UCSD-AML1 (cell line): ENCODE measurements at regions not wholly inside any gene's neighbourhood (a gene's known extent, or its start where the extent isn't known, plus 50 kb on each side); places are given as distances from the start of the nearest gene placed in this dataset.

Experiments used
- DNase-seq: peaks from one replicate; lab custom pipeline; 2025; ENCODE audit not compliant: unreplicated experiment; lab: John Stamatoyannopoulos, UW

DNA sequence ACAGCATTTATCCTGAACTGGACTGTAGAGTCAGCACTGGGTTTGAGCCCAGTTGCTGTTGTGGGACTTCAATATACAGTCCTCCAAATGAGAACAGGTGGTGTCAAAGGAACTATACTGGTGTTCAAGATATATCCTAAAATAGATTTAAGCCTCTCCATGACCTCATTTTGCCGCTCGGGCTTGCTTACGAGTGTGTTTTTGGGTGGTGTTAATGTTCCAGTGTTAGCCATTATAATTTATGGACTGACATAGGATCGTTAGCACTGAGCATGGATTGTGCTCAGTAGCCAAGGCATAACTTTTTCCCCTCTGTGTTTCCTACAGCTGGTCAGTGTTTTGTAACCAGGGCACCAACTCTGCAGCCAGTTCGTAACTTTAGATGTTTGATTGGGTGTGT lies 306.6 kb downstream of the SPATA31D1 start:
- DNase-seq = no peak

DNA sequence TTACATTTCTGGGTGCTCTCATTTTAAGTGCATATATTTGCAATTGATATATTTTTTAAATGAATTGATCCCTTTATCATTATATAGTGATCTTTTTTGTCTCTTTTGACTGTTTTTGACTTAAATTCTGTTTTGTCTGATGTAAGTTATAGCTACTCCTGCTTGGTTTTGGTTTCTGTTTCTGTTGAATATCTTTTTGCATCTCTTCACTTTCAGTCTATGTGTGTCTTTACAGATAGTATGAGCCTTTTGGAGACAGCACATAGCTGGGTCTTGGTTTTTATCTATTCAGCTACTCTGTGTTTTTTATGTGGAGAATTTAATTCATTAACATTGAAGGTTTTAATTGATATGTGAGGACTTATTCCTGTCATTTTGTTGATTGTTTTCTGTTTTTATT lies 311.3 kb downstream of the SPATA31D1 start:
- DNase-seq = no peak

DNA sequence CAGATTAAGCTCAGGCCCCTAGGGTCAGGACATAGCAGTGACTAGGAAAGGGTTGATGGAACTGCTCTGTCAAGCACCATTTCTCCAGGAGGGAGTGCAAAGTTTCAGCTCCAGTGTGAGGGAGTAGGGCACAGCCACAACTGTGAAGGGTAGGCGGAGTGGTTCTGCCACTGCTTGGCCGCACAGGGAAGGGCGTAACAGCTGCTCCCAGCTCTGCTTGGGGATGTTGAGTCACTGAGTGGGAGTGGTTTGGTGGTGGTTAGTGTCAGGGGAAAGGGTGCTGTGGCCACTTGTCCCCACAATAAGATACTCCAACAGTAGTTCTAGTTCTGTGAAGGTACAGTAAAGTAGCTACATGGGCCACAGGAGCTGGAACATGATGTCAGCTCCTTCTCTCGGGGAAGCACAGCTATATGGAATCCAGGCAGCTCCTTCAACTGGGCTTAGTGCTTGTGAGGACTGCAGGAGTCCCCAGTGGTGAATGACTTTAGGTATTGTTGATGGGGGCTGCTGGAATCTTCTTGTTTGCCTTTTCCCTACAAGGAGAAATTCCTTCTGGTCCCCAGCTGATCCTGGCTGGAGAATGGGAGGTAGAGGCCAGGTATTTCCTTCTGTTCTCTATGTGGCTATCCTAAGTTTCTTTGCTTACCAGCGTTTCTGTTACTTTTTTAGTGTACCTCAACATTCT lies 314.5 kb downstream of the SPATA31D1 start:
- no peak for DNase-seq

DNA sequence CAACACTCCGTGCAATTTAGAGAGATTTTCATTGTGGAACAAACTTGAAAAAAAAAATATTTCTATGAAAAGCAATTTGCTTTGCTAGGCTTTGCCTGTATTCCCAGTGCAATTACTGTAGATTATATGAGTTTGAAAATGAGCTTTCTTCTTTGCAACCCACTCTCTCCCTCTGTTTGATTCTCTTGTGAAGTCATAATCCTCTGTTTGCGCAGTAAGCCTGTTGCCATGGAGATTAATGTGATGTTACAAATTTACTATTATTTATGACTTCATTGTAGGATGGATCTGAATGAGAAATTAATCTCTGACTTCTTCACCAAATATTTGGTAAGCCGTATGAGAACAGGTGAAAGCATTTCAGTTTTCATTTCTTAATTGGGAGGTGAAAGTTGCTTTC lies 320.3 kb downstream of the SPATA31D1 start:
- DNase-seq = no peak

DNA sequence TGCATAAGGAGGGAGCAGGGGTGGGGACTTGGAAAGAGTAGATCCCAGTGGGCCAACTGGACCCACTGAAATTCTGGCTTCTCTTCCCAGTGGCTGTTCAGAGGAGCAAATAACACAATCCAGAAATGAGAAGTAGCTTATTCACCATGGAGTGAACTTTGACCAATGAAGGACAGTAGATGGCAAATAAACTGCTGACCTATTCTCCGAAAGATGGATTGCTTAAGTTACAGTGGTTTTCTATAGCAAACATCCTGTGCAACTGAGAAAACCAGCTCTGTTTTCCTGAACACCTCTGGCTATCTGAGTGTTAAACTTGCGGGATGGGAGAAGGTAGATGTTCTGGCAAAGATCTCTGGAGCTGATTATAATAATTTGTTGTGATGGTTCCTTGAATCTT lies 325.1 kb downstream of the SPATA31D1 start:
- DNase-seq = no peak

DNA sequence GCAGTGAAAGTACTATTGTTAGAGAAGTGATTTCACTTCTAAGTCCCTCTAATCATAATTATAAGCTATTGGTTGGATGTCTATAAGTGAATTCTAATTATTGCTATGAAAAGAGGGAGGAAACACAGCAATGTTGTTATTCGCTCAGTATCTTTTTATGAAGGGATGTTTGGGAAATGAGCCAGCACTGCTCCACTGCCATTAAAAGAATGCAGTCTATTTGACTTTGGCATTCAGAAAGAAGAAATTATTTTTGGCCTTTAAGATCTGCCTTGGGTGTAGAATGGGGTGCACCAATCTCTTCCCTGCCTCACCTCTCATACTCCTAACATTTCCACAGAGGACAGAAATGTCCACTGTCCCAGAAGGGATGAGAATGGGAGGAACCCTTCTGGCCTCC lies 332.0 kb downstream of the SPATA31D1 start:
- DNase-seq = no peak

DNA sequence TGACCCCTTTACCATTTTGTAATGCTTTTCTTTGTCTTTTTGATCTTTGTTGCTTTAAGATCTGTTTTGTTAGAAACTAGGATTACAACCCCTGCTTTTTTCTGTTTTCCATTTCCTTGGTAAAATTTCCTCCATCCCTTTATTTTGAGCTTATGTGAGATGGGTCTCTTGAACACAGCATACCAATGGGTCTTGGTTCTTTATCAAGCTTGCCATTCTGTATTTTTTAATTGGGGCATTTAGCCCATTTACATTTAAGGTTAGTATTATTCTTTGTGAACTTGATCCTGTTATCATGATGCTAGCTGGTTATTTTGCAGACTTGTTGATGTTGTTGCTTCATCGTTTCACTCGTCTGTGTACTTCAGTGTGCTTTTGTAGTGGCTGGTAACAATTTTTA lies 337.3 kb downstream of the SPATA31D1 start:
- no peak for DNase-seq

GRCh38 chr9:82327641-82328040 lies 339.1 kb downstream of the SPATA31D1 start:
- no peak for DNase-seq

DNA sequence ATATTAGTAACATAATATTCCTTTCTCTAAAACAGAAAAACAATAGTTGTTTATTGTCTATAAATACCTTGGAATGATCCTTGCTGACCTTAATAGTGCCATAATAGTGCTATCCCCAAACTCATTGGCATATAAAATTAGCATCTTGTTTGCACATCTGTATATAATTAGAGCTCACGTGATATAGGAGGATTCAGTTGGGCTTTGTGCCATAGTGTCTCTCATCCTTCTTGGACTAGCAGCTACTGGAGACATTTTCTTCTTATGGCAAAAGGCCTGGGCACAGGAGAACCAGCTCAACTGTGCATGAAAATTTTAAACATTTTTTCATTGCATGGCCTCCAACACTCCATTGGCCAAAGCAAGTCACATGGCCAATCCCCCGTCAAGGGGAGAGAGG lies 342.5 kb downstream of the SPATA31D1 start:
- no peak for DNase-seq

DNA sequence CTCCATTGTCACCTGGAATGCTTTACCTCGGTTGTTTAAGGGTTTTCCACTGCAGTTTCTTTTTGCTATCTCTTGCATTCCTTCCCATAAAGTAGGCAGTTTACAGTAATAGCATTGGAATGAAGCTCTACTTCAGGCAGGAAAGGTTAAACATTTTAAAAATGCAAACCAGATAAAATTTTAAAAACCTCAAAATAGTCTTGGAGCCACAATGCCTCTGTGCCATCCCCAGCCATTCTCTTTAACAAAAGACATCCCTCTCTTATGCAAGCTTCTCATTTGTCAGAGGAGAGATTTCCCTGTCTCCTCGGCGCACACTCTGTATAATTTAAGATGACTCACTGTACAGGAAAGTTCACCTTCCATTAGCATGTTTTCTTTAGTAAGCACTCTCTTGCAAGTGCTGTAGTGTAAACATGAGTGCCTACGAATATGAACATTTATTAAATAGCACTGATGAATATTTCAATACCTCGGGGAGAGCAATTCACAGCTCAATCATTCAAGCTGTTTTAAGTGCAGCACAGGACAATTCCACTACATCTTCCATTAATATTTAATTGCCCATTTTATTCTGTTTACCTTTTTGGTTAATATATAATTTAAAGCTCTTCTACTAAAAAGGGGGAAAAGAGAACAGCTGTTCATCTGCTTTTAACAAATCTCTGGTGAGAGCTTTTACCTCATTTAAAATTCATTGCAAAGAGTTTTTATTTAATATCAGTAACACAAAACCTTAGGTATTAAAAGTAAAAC lies 343.6 kb downstream of the SPATA31D1 start:
- DNase-seq = no peak

GRCh38 chr9:82332774-82333152 lies 344.2 kb downstream of the SPATA31D1 start:
- no peak for DNase-seq

DNA sequence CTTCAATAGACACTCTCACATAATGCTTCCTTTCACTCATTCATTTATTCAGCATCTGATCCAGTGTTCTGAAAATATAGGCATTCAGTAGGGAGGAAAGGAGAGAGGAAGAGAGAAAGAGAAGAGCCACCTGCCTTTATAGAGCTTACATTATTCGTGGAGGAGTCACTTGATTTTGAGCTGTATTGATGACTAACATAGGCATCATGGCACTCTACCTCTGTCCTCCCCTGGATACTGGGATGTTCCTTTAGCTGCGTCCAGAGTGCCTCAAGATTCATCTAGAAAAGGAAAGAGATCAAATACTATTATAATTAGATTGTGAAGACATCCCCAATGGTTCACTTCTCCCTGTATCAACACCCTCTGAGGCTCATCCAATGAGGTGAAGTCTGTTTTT lies 345.1 kb downstream of the SPATA31D1 start:
- DNase-seq = no peak

- no peak for DNase-seq
These were observed 345.7 kb downstream of the SPATA31D1 start for GRCh38 chr9:82334286-82334685.

GRCh38 chr9:82337351-82337750 lies 348.8 kb downstream of the SPATA31D1 start:
- DNase-seq = no peak

DNA sequence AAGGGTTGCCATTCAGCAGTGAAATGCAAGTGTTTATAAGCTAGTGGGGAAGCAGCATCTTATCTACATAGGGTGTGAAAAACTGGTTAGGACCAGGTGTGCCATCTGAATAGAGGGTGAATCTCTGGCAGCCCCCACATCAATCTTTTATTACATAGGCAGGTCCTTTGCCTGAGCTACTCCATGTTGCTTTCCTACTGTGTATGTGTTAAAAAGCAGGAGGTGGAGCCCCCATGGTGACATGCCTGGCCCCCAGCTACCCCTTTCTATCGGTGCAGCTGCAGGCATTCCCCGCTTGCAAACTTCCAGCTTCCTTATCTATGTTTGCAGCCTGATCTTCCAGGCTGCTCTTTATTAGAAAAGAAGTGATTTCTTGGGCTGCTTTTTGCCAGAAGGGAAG lies 353.5 kb downstream of the SPATA31D1 start:
- DNase-seq = no peak

DNA sequence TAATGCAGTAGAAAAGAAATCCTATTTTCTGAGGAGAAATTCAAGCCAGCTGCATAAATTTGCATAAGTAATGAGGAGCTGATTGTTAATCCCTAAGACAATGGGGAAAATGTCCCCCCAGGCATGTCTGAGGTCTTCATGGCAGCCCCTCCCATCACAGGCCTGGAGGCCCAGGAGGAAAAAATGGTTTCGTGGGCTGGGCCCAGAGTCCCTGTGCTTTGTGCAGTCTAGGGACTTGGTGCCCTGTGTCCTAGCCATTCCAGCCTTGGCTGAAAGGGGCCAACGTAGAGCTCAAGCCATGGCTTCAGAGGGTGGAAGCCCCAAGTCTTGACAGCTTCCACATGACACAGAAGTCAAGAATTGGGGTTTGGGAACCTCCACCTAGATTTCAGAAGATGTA lies 357.5 kb downstream of the SPATA31D1 start:
- DNase-seq = no peak

GRCh38 chr9:82353631-82354278 lies 365.2 kb downstream of the SPATA31D1 start:
- no peak for DNase-seq

DNA sequence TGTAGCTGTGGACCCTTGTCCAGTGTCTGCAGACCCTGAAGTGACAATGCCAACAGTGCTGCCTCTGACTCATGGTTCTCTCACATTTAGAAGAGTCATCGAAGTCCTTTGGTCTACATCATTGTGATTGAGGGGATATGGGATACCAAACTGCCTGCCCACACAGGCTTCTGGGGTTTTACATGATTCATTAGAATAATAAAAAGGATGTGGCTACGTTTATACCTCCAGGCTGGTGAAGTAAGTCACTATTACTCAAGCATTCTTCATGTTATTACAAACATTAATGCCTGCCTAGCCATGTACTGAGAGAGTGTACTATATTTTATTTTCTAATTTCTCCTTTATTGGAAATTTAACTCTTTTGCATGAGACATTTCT lies 365.7 kb downstream of the SPATA31D1 start:
- DNase-seq = no peak

- no peak for DNase-seq
These were observed 367.6 kb downstream of the SPATA31D1 start for GRCh38 chr9:82356131-82356530.

DNA sequence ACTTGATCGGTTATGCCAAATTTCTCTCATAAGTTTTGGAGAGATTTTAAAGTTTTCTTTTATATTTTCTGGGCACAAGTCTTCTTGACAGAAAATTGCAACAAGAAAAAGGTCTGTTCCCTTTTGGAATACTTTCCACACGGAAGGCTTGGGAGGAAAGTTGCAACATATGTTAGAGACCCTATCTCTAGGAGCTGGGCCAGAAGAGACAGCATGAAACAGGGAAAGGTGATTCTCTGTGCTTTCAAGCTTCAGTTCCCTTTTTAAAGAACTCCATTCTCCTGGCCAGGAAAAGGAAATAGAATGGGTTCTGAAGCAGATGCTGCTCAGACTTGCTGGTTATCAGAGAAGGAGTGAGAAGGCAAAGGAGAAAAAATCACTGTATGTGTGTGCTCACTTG lies 368.3 kb downstream of the SPATA31D1 start:
- no peak for DNase-seq

- no peak for DNase-seq
These were observed 374.6 kb downstream of the SPATA31D1 start for GRCh38 chr9:82363198-82363597.

DNA sequence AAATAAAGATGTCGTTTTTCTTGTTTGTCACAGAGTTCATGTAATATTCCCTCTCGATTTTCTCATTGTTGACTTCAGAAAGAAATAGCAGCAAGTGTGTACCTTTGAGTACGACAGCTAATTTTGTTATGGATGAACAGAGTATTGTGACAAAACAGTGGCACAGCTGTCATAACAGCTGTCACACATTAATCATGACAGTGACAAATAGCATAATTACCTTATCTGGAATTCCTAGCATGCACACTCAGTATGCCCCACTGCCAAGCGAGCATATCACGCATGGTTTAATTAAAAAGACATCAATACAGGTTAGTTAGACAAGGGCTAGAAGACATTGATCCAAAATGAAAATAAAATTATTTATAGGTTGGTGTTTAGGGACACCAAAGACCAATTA lies 375.1 kb downstream of the SPATA31D1 start:
- no peak for DNase-seq
